ENCODE measurements at regions not wholly inside any gene's neighbourhood (a gene's known extent, or its start where the extent isn't known, plus 50 kb on each side); places are given as distances from the start of the nearest gene placed in this dataset.

DNA sequence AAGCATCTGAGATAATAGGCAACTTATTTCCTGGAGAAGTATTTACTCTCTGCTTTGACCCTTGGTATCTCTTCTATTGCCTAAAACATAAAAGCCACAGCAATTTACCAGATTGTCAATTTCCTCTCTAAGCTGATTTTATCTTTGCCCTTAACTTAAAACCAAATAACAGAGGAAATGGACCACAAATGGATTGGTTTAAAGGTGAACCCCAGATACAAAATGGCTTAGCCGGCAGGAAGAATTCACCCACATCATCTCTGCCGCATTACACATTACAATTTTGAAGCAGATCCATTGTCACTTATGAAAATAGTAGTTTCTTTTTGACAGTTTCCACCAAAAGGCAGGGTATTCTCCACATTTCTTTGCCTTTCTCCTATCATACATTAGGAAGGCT lies 585.8 kb upstream of the CHAC2 start:
- TF ChIP-seq NR2C2 (IDR thresholded peaks at IDR 0.05; ENCODE audit: borderline replicate concordance, control insufficient read depth, insufficient read length, low read depth) (no peak), TCF12 (IDR thresholded peaks at IDR 0.05; ENCODE audit: low read depth, low read length) (no peak)
